GF-D8 (cell line): ENCODE measurements at regions not wholly inside any gene's neighbourhood (a gene's known extent, or its start where the extent isn't known, plus 50 kb on each side); places are given as distances from the start of the nearest gene placed in this dataset.
"Not testable (repeated sequence)": the region's sequence is repeated elsewhere in the genome, so short reads cannot be mapped to it uniquely, and the experiment has no call there.

Experiments
- DNase-seq: peaks from one replicate; lab custom pipeline; 2025; lab: John Stamatoyannopoulos, UW

DNA sequence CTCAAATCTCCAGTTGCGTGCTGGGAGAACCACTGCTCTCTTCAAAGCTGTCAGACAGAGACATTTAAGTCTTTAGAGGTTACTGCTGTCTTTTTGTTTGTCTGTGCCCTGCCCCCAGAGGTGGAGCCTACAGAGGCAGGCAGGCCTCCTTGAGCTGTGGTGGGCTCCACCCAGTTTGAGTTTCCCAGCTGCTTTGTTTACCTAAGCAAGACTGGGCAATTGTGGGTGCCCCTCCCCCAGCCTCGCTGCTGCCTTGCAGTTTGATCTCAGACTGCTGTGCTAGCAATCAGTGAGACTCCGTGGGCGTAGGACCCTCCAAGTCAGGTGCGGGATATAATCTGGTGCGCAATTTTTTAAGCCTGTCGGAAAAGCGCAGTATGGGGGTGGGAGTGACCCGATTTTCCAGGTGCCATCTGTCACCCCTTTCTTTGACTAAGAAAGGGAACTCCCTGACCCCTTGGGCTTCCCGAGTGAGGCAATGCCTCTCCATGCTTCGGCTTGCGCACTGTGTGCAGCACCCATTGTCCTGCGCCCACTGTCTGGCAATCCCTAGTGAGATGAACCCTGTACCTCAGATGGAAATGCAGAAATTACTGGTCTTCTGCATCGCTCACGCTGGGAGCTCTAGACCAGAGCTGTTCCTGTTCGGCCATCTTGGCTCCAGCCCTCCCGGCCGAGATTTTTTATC is 414.8 kb upstream of the SYNCRIP start:
- not testable (repeated sequence) for DNase-seq

DNA sequence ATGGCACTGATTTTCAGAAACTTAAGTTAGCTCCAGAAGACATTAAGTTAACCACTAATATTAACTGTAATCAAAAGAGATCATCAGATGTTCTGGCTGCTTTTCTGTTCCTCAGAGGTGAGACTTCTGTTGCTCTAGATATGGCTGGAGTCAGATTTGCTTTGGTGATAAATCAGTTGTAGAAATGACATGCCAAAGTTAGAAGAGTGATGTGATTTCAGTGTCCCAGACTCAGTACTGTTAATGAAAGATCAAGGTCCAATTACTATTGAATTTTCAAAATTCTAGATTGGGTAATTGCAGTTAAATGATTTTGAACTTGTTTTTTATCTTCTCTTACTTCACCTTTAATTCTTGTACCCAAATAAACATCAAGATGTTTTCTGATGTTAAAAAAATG is 402.4 kb upstream of the SYNCRIP start:
- no peak for DNase-seq

DNA sequence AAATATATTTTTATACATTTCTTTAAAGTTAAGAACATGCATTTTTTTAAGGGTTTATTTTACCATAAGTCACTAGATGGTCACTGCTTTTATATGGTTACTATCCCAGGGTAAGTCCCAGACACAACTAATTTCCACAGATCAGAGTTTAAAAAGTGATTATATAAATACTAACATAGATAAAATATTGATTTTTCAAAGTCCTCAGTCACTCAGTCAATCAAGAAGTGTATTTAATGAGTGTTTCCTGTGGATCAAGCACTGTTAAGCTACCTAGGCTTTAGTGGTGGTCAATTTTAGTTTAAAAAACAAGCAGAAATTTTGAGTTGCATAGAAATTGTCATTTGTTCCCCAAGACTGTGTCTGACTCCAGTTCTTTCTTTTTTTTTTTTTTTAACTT is 399.5 kb upstream of the SYNCRIP start:
- DNase-seq: no peak

DNA sequence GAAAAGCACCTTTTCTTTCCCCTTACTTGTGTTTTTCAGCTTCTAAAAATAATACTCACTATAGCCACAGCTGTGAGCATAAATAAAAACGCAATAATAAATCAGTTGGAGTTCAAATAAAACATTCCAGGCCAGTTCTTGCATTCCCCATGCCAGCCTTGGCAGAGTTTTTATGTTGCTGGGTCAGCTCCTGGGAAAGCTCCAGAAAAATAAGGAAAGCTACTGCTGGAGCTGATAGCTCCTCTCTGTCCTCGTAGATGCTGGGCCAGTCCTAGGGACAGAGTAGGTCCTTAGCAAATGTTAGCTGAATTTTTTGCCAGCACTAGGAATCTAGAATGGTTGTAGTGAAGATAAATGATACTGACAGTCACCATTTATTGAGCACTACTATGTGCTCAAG is 389.0 kb upstream of the SYNCRIP start:
- no peak for DNase-seq

DNA sequence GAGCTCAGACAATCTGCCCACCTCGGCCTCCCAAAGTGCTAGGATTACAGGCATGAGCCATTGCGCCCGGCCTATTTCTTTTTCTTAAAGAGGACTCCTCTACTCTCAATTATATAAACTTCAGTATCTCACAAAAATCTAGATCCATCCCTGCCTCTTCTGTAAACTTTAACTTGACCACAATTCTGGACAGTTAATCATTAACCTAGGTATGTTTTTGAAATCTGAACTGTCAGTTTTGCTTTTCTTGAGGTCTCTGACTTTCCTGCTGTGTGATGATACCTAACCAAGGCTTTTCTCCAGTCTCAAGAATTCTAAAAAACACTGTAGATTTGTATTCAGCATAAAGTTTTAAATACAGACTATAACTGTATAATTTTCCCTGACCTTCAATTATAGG is 388.2 kb upstream of the SYNCRIP start:
- no peak for DNase-seq

DNA sequence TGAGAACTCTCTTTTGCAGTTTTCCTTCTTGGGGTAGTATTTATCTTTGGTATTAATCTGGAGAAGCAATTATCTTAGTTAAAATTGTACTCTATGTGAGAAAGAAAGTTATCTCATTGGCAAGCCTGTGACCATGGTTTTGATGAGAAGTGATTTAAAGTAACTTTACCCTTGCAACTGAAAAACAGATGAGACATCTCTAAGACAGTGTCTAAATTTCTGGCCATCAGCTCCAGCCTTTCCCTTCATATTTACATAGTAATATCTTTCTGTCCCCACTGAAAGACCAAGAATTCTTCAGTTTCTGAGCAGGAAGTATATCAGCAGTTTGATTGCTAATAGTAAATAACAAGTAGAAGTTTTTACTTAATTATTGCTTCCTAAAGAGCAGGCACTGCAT is 386.1 kb upstream of the SYNCRIP start:
- no peak for DNase-seq

DNA sequence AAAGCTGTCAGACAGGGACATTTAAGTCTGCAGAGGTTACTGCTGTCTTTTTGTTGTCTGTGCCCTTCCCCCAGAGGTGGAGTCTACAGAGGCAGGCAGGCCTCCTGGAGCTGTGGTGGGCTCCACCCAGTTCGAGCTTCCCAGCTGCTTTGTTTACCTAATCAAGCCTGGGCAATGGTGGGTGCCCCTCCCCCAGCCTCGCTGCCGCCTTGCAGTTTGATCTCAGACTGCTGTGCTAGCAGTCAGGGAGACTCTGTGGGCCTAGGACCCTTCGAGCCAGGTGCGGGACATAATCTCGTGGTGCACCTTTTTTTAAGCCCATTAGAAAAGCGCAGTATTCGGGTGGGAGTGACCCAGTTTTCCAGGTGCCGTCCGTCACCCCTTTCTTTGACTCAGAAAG is 384.2 kb upstream of the SYNCRIP start:
- not testable (repeated sequence) for DNase-seq

DNA sequence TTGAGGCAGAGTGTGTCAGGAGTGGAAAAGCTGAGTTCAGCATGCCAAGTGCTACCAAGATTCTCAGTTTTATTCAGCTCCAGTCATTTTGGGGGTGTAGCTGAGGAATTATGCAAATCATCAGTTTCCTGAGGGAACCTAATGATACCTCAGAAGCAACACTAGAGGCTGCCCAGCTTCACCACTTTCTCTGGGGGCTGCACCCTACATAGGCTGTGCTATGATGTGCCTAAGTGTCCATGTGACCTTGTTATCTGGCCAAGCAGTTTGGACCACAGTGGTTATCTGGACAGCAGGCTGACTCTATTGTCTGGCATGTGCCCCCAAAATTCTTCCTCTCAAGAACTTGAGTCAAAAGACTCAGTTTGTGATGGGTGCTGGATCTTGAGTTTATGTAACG is 374.6 kb upstream of the SYNCRIP start:
- no peak for DNase-seq

DNA sequence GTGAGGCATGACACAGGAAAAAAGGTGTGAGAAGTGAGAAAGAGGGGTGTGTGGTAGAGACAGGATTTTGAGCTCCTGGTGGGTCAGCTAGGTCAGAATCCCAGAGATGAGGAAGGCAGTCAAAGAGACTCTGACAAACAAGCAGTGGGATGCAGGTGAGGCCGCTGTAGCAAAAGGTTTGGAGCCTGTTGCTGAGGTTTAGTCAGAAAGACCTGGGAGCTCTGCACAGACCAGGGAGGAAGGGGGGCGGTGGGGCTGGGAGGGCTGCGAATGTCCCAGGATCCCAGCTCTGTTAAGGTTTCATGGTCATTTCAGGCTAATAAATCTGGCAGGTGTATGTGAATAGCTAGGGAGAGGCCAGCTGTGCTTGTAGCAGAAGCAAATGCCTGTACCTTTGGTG is 373.9 kb upstream of the SYNCRIP start:
- no peak for DNase-seq

DNA sequence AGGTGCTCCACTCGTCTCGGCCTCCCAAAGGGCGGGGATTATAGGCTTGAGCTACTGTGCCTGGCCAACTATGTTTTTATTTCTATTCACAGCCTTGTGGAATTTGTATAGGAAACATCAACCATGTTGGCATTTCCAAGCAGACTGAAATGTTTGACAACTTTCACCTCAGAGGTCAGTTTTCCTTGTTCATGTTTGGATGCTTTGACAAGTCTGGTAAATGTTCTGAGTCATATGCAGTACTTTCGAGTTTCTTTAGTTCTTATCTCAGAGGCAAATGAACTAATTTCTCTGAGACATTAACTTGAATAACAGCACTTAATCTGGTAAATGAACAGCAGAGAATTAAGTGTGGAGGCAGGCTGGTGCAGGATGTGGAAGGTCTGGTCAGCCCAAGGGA is 373.4 kb upstream of the SYNCRIP start:
- no peak for DNase-seq

DNA sequence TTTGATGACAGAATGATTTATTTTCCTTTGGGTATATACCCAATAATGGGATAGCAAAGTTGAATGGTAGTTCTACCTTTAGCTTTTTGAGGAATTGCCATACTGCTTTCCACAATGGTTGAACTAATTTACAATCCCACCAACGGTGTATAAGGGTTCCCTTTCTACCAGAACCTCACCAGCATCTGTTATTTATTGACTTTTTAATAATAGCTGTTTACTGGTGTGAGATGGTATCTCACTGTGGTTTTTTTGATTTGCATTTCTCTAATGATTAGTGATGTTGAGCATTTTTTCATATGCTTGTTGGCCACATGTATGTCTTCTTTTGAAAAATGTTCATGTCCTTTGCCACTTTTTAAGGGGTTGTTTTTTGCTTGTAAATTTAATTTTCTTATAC is 370.3 kb upstream of the SYNCRIP start:
- not testable (repeated sequence) for DNase-seq

DNA sequence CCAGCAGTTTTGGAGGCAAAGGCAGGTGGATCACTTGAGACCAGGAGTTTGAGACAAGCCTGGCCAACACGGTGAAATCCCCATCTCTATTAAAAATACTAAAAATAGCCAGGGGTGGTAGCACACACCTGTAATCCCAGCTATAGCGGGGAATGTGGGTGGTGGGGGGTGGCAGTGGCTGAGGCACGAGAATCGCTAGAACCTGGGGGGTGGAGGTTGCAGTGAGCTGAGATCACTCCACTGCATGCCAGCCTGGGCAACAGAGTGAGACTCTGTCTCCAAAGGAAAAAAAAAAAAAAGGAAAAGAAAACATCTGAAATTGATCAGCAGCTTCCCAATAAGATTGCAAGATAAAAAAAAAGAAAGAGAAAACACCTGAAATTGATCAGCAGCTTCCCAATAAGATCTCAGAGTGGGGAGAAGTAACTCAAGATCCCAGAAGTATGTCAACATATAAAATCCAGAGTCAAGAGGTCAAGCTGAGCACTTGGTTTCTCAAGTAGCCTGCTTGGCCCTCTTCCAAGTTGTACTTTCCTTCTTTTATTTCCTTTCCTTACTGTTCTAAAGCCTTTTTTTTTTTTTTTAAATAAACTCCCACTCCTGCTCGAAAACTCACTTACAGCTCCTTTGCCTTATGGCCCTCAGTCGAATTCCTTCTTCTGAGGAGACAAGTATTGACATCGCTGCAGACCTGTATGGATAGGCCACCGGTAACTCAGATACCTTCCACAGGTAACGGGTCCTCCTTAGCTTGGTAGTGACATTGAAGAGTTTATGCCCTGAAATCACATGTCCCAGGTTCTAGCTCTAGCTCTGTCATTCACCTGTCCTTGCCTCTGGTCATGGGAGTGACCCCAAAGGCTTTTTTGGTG is 368.5 kb upstream of the SYNCRIP start:
- no peak for DNase-seq

DNA sequence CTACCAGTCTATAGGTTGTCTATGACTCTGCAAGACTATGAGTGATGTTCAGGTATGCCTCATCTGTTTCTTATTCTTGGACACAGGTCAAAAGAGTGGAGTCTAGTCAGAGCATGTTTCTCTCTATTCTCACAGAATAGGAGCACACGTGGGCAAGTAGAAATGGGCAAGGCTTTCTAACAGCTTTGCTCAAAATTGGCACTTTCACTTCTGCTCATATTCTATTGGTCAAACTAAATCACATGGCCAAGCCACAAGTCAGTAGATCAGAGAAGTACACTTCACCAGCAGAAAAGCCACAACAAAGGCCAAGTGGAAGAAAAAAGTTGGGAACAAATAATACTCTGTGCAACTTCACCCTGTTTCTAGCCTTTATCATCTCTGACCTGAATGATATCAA is 354.5 kb upstream of the SYNCRIP start:
- no peak for DNase-seq

DNA sequence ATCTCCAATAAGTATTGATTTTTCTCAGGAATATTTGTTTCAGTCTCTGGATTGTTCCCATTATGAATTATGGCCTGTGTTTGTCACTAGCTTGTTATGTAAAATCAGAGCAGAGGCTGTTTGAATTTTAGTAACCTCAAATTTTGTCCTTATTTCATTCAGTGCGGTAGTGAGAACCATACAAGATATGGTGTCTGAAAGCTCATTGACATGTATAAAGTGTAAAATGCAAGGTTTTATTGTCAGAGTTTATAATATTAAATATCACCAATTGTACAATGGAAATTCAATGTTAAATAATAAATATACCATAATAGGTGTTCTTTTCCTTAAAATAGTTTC is 353.3 kb upstream of the SYNCRIP start:
- DNase-seq: no peak

DNA sequence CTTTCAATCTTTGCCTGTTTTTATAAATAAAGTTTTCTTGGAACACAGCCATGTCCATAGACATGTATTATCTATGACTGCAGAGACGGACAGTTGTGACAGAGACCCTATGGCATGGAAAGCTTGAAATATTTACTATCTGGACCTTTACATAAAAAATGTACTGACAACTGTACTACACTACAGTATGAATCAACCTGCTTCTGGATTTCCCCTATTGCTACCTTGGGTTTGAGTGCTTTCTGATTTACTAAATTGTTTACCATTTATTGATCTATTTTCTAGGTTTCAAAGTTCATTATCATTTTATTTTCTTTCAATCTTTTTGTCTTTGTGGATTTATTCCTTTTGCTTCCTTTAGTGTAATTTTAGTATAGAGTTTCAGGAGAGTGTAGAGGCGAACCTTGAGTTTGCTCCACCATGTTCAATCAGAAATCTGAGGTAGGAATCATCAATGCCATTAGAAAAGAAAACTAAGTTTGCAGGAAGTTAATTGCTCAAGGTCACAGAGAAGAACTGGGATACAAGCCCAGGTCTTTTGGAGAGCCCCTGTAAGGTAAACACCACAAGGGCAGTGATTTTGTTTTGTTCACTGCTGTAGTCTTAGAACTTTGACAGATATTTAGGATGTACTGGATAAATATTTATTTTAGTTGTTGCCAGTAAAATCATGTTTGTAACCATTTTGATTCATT is 352.8 kb upstream of the SYNCRIP start:
- DNase-seq: no peak

DNA sequence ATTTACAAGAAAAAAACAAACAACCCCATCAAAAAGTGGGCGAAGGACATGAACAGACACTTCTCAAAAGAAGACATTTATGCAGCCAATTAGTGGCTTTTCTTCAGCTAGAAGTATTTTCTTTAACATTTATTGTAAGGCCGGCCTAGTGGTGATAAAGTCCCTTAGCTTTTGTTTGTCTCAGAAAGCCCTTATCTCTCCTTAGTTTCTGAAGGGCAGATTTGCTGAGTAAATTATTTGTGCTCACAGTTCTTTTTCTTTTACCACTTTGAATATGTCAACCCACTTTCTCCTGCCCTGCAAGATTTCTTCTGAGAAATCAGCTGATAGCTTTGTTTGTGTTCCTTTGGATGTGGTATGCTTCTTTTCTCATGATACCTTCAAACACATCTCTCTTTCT is 344.0 kb upstream of the SYNCRIP start:
- no peak for DNase-seq

DNA sequence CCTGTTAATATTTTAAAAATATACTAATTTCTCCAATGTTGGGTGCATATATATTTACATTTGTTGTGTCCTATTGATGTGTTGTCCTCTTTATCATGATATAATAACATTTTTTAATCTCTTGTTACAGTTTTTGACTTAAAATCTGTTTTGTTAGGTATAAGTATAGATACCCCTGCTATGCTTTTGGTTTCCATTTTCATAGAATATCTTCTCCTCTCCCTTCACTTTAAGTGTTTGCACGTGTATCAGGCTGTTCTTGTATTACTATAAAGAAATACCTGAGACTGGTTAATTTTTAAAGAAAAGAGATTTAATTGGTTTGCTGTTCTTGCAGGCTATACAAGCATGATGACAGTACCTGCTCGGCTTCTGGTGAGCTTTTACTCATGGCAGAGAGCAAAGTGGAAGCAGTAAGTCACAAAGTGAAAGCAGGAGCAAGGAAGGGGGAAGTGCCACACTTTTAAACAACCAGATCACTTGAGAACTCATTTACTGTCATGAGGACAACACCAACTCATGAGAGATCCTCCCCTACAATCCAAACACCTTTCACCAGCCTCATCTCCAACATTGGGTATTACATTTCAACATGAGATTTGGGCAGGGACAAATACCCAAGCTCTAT is 340.5 kb upstream of the SYNCRIP start:
- DNase-seq: no peak

DNA sequence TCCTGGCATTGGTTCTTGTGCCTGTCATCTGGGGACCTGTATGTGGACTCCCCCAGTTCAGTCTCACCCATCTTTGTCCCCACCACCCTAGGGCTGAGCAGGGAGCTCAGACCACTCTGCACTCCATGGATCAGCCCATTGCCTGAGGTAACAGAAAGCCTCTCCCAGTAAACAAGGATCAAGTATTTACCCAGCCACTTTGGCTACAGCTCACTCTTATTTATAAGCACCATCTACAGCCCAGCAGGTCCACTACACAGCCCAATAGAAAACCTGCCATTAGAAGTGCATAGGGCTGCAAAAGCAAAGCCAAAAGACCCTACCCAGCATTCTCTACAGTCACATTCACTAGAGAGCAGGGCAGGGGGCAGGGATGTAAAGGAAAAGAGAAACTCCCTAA is 335.0 kb upstream of the SYNCRIP start:
- no peak for DNase-seq

DNA sequence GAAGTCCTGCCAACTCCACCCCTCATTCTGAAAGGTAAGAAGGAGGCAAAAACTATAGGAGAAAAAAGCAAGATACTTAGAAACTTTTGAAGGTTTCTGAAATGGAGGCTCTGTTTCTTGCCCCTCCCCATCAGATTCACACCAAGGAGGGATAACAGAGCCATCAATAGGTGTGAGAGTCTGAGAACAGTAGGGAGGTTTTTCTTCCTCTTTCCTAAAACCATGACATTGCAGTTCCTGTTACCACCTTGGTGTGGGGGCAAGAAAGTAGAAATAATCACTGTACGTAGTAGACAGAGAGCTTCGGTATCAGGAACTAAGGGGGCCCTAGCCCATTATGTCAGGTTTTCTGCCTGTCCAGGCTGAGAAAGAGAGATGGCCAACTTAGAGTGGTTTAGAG is 333.3 kb upstream of the SYNCRIP start:
- no peak for DNase-seq

DNA sequence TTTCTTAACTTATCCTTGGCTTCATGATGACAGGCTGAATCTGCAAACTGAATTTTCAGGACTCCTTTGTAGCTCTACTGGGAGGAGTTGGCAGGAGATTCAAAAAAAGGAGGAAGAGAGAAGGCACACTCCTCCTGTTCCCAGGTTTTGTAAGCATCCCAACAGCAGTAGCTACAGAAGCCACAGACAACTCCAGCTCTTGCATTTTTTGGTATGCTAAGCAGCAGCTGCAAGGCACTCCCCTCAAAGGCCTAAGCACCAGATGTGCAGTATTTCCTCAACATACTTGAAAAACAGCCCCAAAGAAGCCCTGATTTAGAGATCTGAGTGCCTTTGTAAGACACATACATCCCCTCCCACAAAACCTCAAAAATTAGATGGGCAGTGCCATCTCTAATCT is 328.6 kb upstream of the SYNCRIP start:
- DNase-seq: no peak

DNA sequence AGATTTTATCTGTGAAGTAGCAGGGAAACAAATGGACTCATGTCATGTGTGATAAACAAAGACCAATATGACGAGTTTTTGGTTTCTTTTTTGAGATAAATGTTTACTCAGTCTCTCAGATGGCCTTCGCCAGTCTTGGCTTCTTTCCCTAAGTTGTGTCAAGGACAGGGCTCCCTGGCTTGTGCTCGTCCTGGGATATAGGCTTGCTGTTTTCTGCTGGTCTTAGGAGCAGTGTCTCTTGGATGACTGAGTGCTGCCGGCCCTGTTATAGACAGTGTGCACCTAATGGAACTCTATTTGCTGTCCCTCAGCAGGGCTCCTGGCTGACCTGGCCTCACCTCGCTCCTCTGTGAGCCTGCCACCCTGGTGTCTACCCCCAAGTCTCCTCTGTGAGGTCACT is 324.1 kb upstream of the SYNCRIP start:
- no peak for DNase-seq

DNA sequence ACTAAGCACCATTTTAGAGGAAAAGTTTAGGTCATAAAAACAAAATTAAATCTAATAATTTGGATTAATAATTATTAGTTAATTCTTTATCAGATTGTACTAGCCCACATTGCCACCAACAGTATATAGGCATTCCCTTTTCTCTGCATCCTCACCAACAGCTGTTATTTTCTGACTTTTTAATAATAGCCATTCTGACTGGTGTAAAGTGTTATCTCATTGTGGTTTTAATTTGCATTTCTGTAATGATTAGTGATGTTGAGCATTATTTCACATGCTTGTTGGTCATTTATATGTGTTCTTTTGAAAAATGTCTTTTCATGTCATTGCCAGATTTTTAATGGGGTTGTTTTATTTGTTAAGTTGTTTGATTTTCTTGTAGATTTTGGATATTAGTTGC is 319.1 kb upstream of the SYNCRIP start:
- no peak for DNase-seq

DNA sequence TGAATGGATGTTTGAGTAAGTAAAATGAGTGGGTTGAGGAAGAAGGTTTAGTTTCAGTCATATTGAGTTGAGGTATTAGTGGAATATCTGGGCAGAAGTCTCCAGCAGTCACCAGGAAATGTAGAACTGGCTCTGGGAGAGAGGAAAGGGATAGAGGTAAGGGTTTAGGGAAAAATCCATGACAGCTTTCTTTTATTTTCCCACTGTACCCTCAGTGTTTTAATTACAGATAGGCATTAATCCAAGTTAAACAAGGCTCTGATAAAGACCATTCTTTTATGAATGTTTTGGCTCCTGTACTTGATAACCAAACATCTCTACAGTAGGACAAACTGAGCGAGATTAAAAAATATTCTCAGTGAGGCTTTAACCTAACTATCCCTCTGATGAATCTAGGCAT is 318.4 kb upstream of the SYNCRIP start:
- DNase-seq: no peak
